ENCODE measurements at regions not wholly inside any gene's neighbourhood (a gene's known extent, or its start where the extent isn't known, plus 50 kb on each side); places are given as distances from the start of the nearest gene placed in this dataset.

- TF ChIP-seq CTCF (conservative IDR thresholded peaks at IDR 0.05; ENCODE audit: low read depth, low read length) (peak; percentile 55), EZH2phosphoT487 (IDR thresholded peaks at IDR 0.05; ENCODE audit: borderline replicate concordance, low read length) (no peak), EZH2 (IDR thresholded peaks at IDR 0.05; ENCODE audit: low read length, unreplicated experiment) (no peak)
Observed at GRCh38 chr1:116203181-116203723, 92.1 kb downstream of the MAB21L3 start.

Data from PC-3 (cell line).